ENCODE measurements at regions not wholly inside any gene's neighbourhood (a gene's known extent, or its start where the extent isn't known, plus 50 kb on each side); places are given as distances from the start of the nearest gene placed in this dataset.
"Not testable (repeated sequence)": the region's sequence is repeated elsewhere in the genome, so short reads cannot be mapped to it uniquely, and the experiment has no call there.

GRCh38 chr6:775863-776262 lies 82.9 kb upstream of the EXOC2 start:
- no peak for DNase-seq
- TF ChIP-seq, protein P1, sequence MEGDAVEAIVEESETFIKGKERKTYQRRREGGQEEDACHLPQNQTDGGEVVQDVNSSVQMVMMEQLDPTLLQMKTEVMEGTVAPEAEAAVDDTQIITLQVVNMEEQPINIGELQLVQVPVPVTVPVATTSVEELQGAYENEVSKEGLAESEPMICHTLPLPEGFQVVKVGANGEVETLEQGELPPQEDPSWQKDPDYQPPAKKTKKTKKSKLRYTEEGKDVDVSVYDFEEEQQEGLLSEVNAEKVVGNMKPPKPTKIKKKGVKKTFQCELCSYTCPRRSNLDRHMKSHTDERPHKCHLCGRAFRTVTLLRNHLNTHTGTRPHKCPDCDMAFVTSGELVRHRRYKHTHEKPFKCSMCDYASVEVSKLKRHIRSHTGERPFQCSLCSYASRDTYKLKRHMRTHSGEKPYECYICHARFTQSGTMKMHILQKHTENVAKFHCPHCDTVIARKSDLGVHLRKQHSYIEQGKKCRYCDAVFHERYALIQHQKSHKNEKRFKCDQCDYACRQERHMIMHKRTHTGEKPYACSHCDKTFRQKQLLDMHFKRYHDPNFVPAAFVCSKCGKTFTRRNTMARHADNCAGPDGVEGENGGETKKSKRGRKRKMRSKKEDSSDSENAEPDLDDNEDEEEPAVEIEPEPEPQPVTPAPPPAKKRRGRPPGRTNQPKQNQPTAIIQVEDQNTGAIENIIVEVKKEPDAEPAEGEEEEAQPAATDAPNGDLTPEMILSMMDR (IDR thresholded peaks at IDR 0.05): no peak
- no peak for TF ChIP-seq POLR2A (IDR thresholded peaks at IDR 0.05)
- intact Hi-C loops (cut with DNase I): no loop called here
- H3K27me3 ChIP-seq: peaks cover 0 to 16% (median 0%) of the 10 kb centered on the region in 4 donors
- H3K27ac ChIP-seq: no peak overlapping the region
- no peaks in the 10 kb centered on the region for H3K9me3 ChIP-seq
- 24 to 30% methylated on average over 5 of the region's 5 CpGs for WGBS, 2 donors
- H3K36me3 ChIP-seq: no peaks in the 10 kb centered on the region
- no peak overlapping the region for H3K4me3 ChIP-seq
- H3K4me1 ChIP-seq: no peaks in the 10 kb centered on the region

DNA sequence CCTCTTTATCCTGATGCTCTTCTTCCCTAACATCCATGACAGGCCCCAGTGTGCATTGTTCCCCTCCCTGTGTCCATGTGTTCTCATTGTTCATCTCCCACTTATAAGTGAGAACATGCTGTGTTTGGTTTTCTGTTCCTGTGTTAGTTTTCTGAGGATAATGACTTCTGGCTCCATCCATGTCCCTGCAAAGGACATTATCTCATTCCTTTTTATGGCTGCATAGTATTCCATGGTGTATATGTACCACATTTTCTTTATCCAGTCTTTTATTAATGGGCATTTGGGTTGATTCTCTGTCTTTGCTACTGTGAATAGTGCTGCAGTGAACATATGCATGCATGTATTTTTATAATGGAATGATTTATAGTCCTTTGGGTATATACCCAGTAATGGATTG lies 78.7 kb upstream of the EXOC2 start:
- intact Hi-C loops (cut with DNase I): not testable (repeated sequence)

GRCh38 chr6:767755-768512 lies 75.0 kb upstream of the EXOC2 start:
- Histone ChIP-seq H3K27me3 (peaks cover 0 to 36% (median 0%) of the 10 kb centered on the region in 4 donors), H3K9me3 (no peaks in the 10 kb centered on the region), H3K4me1 (no peaks in the 10 kb centered on the region), H3K36me3 (no peaks in the 10 kb centered on the region), H3K27ac (no peak overlapping the region), H3K4me3 (no peak overlapping the region)
- WGBS, 2 donors: 69 to 81% methylated on average over 4 of the region's 4 CpGs
- intact Hi-C loops (cut with DNase I): no loop called here
- TF ChIP-seq POLR2A (IDR thresholded peaks at IDR 0.05): no peak
- TF ChIP-seq, protein P1 (IDR thresholded peaks at IDR 0.05): no peak
- no peak for DNase-seq

More for the DNA sequence above, 78.7 kb upstream of the EXOC2 start:
- not testable (repeated sequence) for H3K27ac ChIP-seq, H3K4me3 ChIP-seq, DNase-seq, H3K4me1 ChIP-seq, H3K9me3 ChIP-seq, H3K36me3 ChIP-seq
- H3K27me3 ChIP-seq: peaks cover 0 to 19% (median 0%) of the 10 kb centered on the region in 4 donors

DNA sequence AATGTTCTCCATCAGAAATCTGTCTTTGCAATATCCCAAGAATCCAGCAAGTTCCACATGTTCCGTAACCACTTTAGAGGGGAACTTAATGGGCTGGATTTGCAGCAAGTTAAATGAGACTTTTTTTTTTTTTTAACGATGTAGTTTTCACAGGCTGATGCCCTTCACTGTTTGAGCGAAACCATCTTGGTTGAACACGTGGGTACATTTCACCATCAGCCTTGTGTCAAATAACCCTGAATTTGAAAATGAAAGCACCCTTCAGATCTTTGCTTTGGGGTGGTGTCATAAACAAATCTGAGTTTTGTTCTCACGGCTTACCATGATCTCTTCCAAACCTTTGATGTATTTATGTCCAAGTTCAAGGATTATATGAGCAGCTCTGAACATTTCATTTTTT lies 73.7 kb upstream of the EXOC2 start:
- TF ChIP-seq, protein P1 (IDR thresholded peaks at IDR 0.05): no peak
- no peak for TF ChIP-seq POLR2A (IDR thresholded peaks at IDR 0.05)
- Histone ChIP-seq H3K4me3 (peak overlapping the region in 1 of 4 donors; percentile 6), H3K36me3 (no peaks in the 10 kb centered on the region), H3K27me3 (peaks cover 0 to 36% (median 0%) of the 10 kb centered on the region in 4 donors), H3K27ac (no peak overlapping the region), H3K9me3 (no peaks in the 10 kb centered on the region), H3K4me1 (no peaks in the 10 kb centered on the region)
- WGBS, 2 donors: 37 to 40% methylated on average over 5 of the region's 5 CpGs
- intact Hi-C loops (cut with DNase I): no loop called here
- no peak for DNase-seq

- Histone ChIP-seq H3K27ac (no peak overlapping the region), H3K9me3 (no peaks in the 10 kb centered on the region), H3K27me3 (peaks cover 0 to 19% (median 0%) of the 10 kb centered on the region in 4 donors), H3K36me3 (no peaks in the 10 kb centered on the region), H3K4me1 (no peaks in the 10 kb centered on the region), H3K4me3 (no peak overlapping the region)
- 77 to 79% methylated on average over 13 of the region's 13 CpGs for WGBS, 2 donors
- intact Hi-C loops (cut with DNase I): no loop called here
- DNase-seq: no peak
- TF ChIP-seq, protein P1 (IDR thresholded peaks at IDR 0.05): no peak
- TF ChIP-seq POLR2A (IDR thresholded peaks at IDR 0.05): no peak
These were observed 69.1 kb upstream of the EXOC2 start for GRCh38 chr6:761997-762396.

Measured in esophagus squamous epithelium (tissue), 5 donors.